GM12878 (cell line): ENCODE measurements at regions not wholly inside any gene's neighbourhood (a gene's known extent, or its start where the extent isn't known, plus 50 kb on each side); places are given as distances from the start of the nearest gene placed in this dataset.

Source experiments
- CTCF ChIP-seq, 3 experiments: IDR thresholded peaks in 2 of 3; conservative IDR thresholded peaks in 1 of 3; 2 replicates each; pipeline ENCODE4 v1.5.1; 2011; ENCODE audit warnings: low read depth in 3 of 3, low read length in 3 of 3, mild to moderate bottlenecking in 3 of 3, control low read depth in 2 of 3, moderate library complexity in 2 of 3, inconsistent platforms in 1 of 3, mixed read lengths in 1 of 3; ENCODE audit not compliant: control insufficient read depth in 2 of 3, insufficient read depth in 1 of 3; ENCODE audit errors: extremely low read depth in 1 of 3
- JUND ChIP-seq: IDR thresholded peaks from 2 replicates; pipeline ENCODE4 v1.6.1; 2012; ENCODE audit warnings: low read depth, mild to moderate bottlenecking, low read length, improper control_type of control experiment, moderate library complexity
- MXI1 ChIP-seq: fragments of 150-350 bp; IDR thresholded peaks from 2 replicates; pipeline ENCODE4 v1.6.1; 2011; ENCODE audit warnings: low read depth, mild to moderate bottlenecking, inconsistent platforms, low read length, improper control_type of control experiment
- PBX3 ChIP-seq: IDR thresholded peaks from 2 replicates; pipeline ENCODE4 v1.6.1; 2011; ENCODE audit warnings: mild to moderate bottlenecking, low read depth, low read length, moderate library complexity; ENCODE audit not compliant: insufficient replicate concordance

GRCh38 chr5:105954341-105954740, 1716.4 kb downstream of the EFNA5 start:
- TF ChIP-seq JUND, result no peak
- no peak for TF ChIP-seq PBX3
- no peak for TF ChIP-seq CTCF (IDR thresholded peaks at IDR 0.05 in 2 of 3, conservative IDR thresholded peaks at IDR 0.05 in 1 of 3; ENCODE audit: control insufficient read depth in 2 of 3, extremely low read depth in 1 of 3, insufficient read depth in 1 of 3, low read depth in 3 of 3, low read length in 3 of 3)
- TF ChIP-seq MXI1, result no peak
